HL-60 (cell line): ENCODE measurements at regions not wholly inside any gene's neighbourhood (a gene's known extent, or its start where the extent isn't known, plus 50 kb on each side); places are given as distances from the start of the nearest gene placed in this dataset.
"Not testable (repeated sequence)": the region's sequence is repeated elsewhere in the genome, so short reads cannot be mapped to it uniquely, and the experiment has no call there.

Experiments
- DNase-seq, 2 experiments: peaks; one replicate each; pipeline ENCODE4 v3.0.0-alpha.2; 2010 to 2020; ENCODE audit warnings: low read depth in 1 of 2, low spot score in 1 of 2
- H3K27ac ChIP-seq: fragments of 250-450 bp; sonication (Bioruptor Pico); replicated peaks from 2 replicates; pipeline ENCODE4 v1.5.1; 2020; ENCODE audit warnings: mild to moderate bottlenecking, moderate library complexity
- H3K27me3 ChIP-seq: fragments of 250-450 bp; sonication (Bioruptor Pico); 2 replicates; pipeline ENCODE4 v1.5.1; 2021; ENCODE audit warnings: mild to moderate bottlenecking, moderate library complexity; ENCODE audit not compliant: insufficient read depth, poor library complexity, severe bottlenecking
- H3K4me3 ChIP-seq: replicated peaks from 2 replicates; pipeline ENCODE4 v1.5.1; 2011; ENCODE audit warnings: mild to moderate bottlenecking, control low read depth, low read length; ENCODE audit not compliant: insufficient read depth
- POLR2AphosphoS5 ChIP-seq: IDR thresholded peaks from 2 replicates; pipeline ENCODE4 v1.6.1; 2012; ENCODE audit warnings: low read depth

- Histone ChIP-seq H3K27ac (peak overlapping the region; percentile 77), H3K4me3 (peak overlapping the region; percentile 70)
- not testable (repeated sequence) for H3K27me3 ChIP-seq
- DNase-seq: peak; percentile 73 to 77
- peak; percentile 29; the same call in 1 of the 2 replicates for TF ChIP-seq POLR2AphosphoS5
Observed at GRCh38 chr4:3954540-3955320, 188.5 kb downstream of the ADRA2C start.

GRCh38 chr4:3955321-3956164 lies 189.4 kb downstream of the ADRA2C start:
- DNase-seq: peak; percentile 95 to 98
- not testable (repeated sequence) for H3K27me3 ChIP-seq
- TF ChIP-seq POLR2AphosphoS5: peak; percentile 41; the same call in 1 of the 2 replicates
- peak overlapping the region; percentile 77 for H3K27ac ChIP-seq
- peak overlapping the region; percentile 70 for H3K4me3 ChIP-seq

GRCh38 chr4:3956165-3956867 lies 190.1 kb downstream of the ADRA2C start:
- DNase-seq, H3K27ac ChIP-seq, H3K27me3 ChIP-seq: not testable (repeated sequence)
- peak overlapping the region; percentile 70 for H3K4me3 ChIP-seq

- H3K4me3 ChIP-seq, H3K27ac ChIP-seq, H3K27me3 ChIP-seq, DNase-seq: not testable (repeated sequence)
Observed at GRCh38 chr4:3961091-3961672, 195.0 kb downstream of the ADRA2C start.

GRCh38 chr4:3964572-3965278 lies 198.5 kb downstream of the ADRA2C start:
- DNase-seq, H3K4me3 ChIP-seq, H3K27me3 ChIP-seq, H3K27ac ChIP-seq: not testable (repeated sequence)

- H3K4me3 ChIP-seq, H3K27ac ChIP-seq, DNase-seq, H3K27me3 ChIP-seq: not testable (repeated sequence)
Observed at GRCh38 chr4:3967204-3967603, 201.0 kb downstream of the ADRA2C start.

- not testable (repeated sequence) for H3K4me3 ChIP-seq, DNase-seq, H3K27me3 ChIP-seq, H3K27ac ChIP-seq
Observed at GRCh38 chr4:3972626-3973025, 206.4 kb downstream of the ADRA2C start.

GRCh38 chr4:3973581-3974200 lies 207.5 kb downstream of the ADRA2C start:
- H3K27me3 ChIP-seq, H3K27ac ChIP-seq, H3K4me3 ChIP-seq, DNase-seq: not testable (repeated sequence)

GRCh38 chr4:3983518-3984125 lies 217.4 kb downstream of the ADRA2C start:
- not testable (repeated sequence) for H3K4me3 ChIP-seq, H3K27me3 ChIP-seq, H3K27ac ChIP-seq, DNase-seq

GRCh38 chr4:3984796-3985195 lies 218.6 kb downstream of the ADRA2C start:
- not testable (repeated sequence) for DNase-seq, H3K4me3 ChIP-seq, H3K27ac ChIP-seq, H3K27me3 ChIP-seq

- DNase-seq, H3K27ac ChIP-seq, H3K27me3 ChIP-seq, H3K4me3 ChIP-seq: not testable (repeated sequence)
Observed at GRCh38 chr4:3986412-3986811, 220.2 kb downstream of the ADRA2C start.

GRCh38 chr4:3997386-3997785 lies 229.3 kb downstream of the OTOP1 start:
- H3K27me3 ChIP-seq, DNase-seq, H3K4me3 ChIP-seq, H3K27ac ChIP-seq: not testable (repeated sequence)

GRCh38 chr4:4004036-4004435 lies 222.7 kb downstream of the OTOP1 start:
- not testable (repeated sequence) for H3K4me3 ChIP-seq, H3K27ac ChIP-seq, DNase-seq, H3K27me3 ChIP-seq
